ENCODE measurements at regions not wholly inside any gene's neighbourhood (a gene's known extent, or its start where the extent isn't known, plus 50 kb on each side); places are given as distances from the start of the nearest gene placed in this dataset.

GRCh38 chr2:176768185-176768584, 444.4 kb upstream of the HNRNPA3 start:
- Histone ChIP-seq H3K4me2 (no peak overlapping the region), H3K9me3 (no peaks in the 10 kb centered on the region), H3K27ac (no peak overlapping the region), H3K4me3 (no peak overlapping the region), H3K4me1 (no peaks in the 10 kb centered on the region)
- TF ChIP-seq RCOR1 (IDR thresholded peaks at IDR 0.05; ENCODE audit: low read depth, low read length) (no peak), MAFK (IDR thresholded peaks at IDR 0.05; ENCODE audit: partially characterized antibody) (no peak), USF2 (IDR thresholded peaks at IDR 0.05) (no peak), CTCF (IDR thresholded peaks at IDR 0.05) (no peak), ZSCAN20 (CRISPR knock-in tag; IDR thresholded peaks at IDR 0.05) (no peak), JUN (IDR thresholded peaks at IDR 0.05) (no peak), TP53 (CRISPR knock-in tag; IDR thresholded peaks at IDR 0.05) (no peak), HOXB13 (CRISPR knock-in tag; IDR thresholded peaks at IDR 0.05; ENCODE audit: low read depth) (no peak), SREBF2 (IDR thresholded peaks at IDR 0.05) (no peak), EP300 (IDR thresholded peaks at IDR 0.05) (no peak)
- ATAC-seq = no peak
- no peak for FAIRE-seq
- POLR2A ChIA-PET = no interaction called here
- no peak for DNase-seq (ENCODE audit: low read depth in 1 of 2, low spot score in 1 of 2)
- CTCF ChIA-PET = no interaction called here
- WGBS (ENCODE audit: missing lambda C conversion rate) = 0% methylated on average over 1 of the region's 1 CpG

- POLR2A ChIA-PET = no interaction called here
- 6% methylated on average over 3 of the region's 3 CpGs for WGBS (ENCODE audit: missing lambda C conversion rate)
Measured at GRCh38 chr2:176769021-176769420, 443.6 kb upstream of the HNRNPA3 start.

GRCh38 chr2:176769499-176770370, 442.9 kb upstream of the HNRNPA3 start:
- ChIA-PET CTCF (interaction anchor here (1.5 kb wide), 1 partner anchor 45 kb away, joined by 3 read pairs; no protein-coding TSS in a partner anchor), POLR2A (interaction anchor here (0.6 kb wide), 1 partner anchor 126 kb away, joined by 3 read pairs; no protein-coding TSS in a partner anchor)
- 21% methylated on average over 6 of the region's 6 CpGs for WGBS (ENCODE audit: missing lambda C conversion rate)
- FAIRE-seq (no peak), ATAC-seq (no peak), DNase-seq (ENCODE audit: low read depth in 1 of 2, low spot score in 1 of 2) (no peak)
- Histone ChIP-seq H3K4me2 (no peak overlapping the region), H3K4me1 (no peaks in the 10 kb centered on the region), H3K27ac (no peak overlapping the region), H3K4me3 (no peak overlapping the region), H3K9me3 (no peaks in the 10 kb centered on the region)
- TF ChIP-seq ELK1 (IDR thresholded peaks at IDR 0.05; ENCODE audit: low read depth, low read length) (no peak), CEBPB (IDR thresholded peaks at IDR 0.05) (no peak), CBX2 (IDR thresholded peaks at IDR 0.05; ENCODE audit: borderline replicate concordance, low read depth) (no peak), FOXS1 (CRISPR knock-in tag; IDR thresholded peaks at IDR 0.05) (no peak), NPAS2 (CRISPR knock-in tag; IDR thresholded peaks at IDR 0.05; ENCODE audit: borderline replicate concordance) (no peak), NFE2L2 (conservative IDR thresholded peaks at IDR 0.05; ENCODE audit: low read length) (no peak), RAD21 (conservative IDR thresholded peaks at IDR 0.05 in 1 of 2, IDR thresholded peaks at IDR 0.05 in 1 of 2) (no peak), ZC3H11A (IDR thresholded peaks at IDR 0.05) (no peak), KDM1A (IDR thresholded peaks at IDR 0.05; ENCODE audit: low read depth) (no peak)

More at GRCh38 chr2:176769021-176769420, 443.6 kb upstream of the HNRNPA3 start:
- CTCF ChIA-PET = no interaction called here
- FAIRE-seq = no peak
- Histone ChIP-seq H3K9me3 (no peaks in the 10 kb centered on the region), H3K4me3 (no peak overlapping the region), H3K4me1 (no peaks in the 10 kb centered on the region), H3K4me2 (no peak overlapping the region), H3K27ac (no peak overlapping the region)
- no peak for ATAC-seq
- no peak for DNase-seq (ENCODE audit: low read depth in 1 of 2, low spot score in 1 of 2)
- TF ChIP-seq HOXA7 (CRISPR knock-in tag; IDR thresholded peaks at IDR 0.05) (no peak), MAFK (IDR thresholded peaks at IDR 0.05; ENCODE audit: partially characterized antibody) (no peak), MAX (IDR thresholded peaks at IDR 0.05) (no peak), CBX8 (IDR thresholded peaks at IDR 0.05) (no peak), RARB (CRISPR knock-in tag; IDR thresholded peaks at IDR 0.05) (no peak), FOSL2 (IDR thresholded peaks at IDR 0.05) (no peak), FOSL2 (CRISPR knock-in tag; IDR thresholded peaks at IDR 0.05) (no peak), CHD2 (IDR thresholded peaks at IDR 0.05; ENCODE audit: low read length, partially characterized antibody) (no peak), HES2 (IDR thresholded peaks at IDR 0.05) (no peak), ZNF302 (CRISPR knock-in tag; IDR thresholded peaks at IDR 0.05) (no peak), SMC3 (IDR thresholded peaks at IDR 0.05) (no peak), ATOH8 (CRISPR knock-in tag; IDR thresholded peaks at IDR 0.05; ENCODE audit: low read depth) (no peak), EHMT2 (IDR thresholded peaks at IDR 0.05; ENCODE audit: low read depth) (no peak), RCOR1 (IDR thresholded peaks at IDR 0.05; ENCODE audit: low read depth, low read length) (no peak), SREBF2 (IDR thresholded peaks at IDR 0.05) (no peak)

Measured in A549 (cell line).